Psoas muscle (tissue), 7 donors: ENCODE measurements at regions not wholly inside any gene's neighbourhood (a gene's known extent, or its start where the extent isn't known, plus 50 kb on each side); places are given as distances from the start of the nearest gene placed in this dataset.

Experiments used
- ATAC-seq, 4 donors: fragments of 200-7000 bp; cut with Tn5 transposase; one replicate each; pipeline ENCODE4 v1.9.1; 2020; ENCODE audit warnings: moderate library complexity in 3 of 4, mild to moderate bottlenecking in 2 of 4
- DNase-seq, 2 donors: peaks; one replicate each; pipeline ENCODE4 v3.0.0-alpha.2; 2020
- H3K27ac ChIP-seq: fragments of 200-600 bp; one replicate; pipeline ENCODE4 v1.8.0; 2022
- H3K27me3 ChIP-seq, 3 donors: fragments of 200-600 bp in 1 of 3; one replicate each; pipeline versions ENCODE4 v1.6.1 to v1.8.0; 2013 to 2022; ENCODE audit warnings: low read length in 2 of 3, mild to moderate bottlenecking in 2 of 3, moderate library complexity in 1 of 3; ENCODE audit not compliant: insufficient read depth in 3 of 3
- H3K36me3 ChIP-seq, 2 donors: fragments of 200-600 bp in 1 of 2; one replicate each; pipeline versions ENCODE4 v1.6.1 to v1.8.0; 2013 to 2022; ENCODE audit warnings: low read depth in 1 of 2, mild to moderate bottlenecking in 1 of 2, moderate library complexity in 1 of 2; ENCODE audit not compliant: insufficient read depth in 1 of 2
- H3K4me1 ChIP-seq: fragments of 200-600 bp; one replicate; pipeline ENCODE4 v1.8.0; 2022
- H3K4me3 ChIP-seq: fragments of 200-600 bp; one replicate; pipeline ENCODE4 v1.8.0; 2022; ENCODE audit warnings: mild to moderate bottlenecking
- H3K9me3 ChIP-seq: fragments of 200-600 bp; one replicate; pipeline ENCODE4 v1.8.0; 2022
- WGBS, 3 donors: extraction: QIAGEN DNeasy Blood & Tissue Kit; methylation state at CpG; one replicate each; pipeline versions ENCODE4 v1.1.6 to v1.1.7; 2013; 5-methylcytosine and 5-hydroxymethylcytosine counted together
- intact Hi-C, 2 donors: fragments of 100-400 bp; cut with DNase I; formaldehyde crosslinking; loops; one replicate each; pipeline versions ENCODE4 v1.11.0 to v1.14.2; 2022
- TF ChIP-seq, protein P1 (sequence below): fragments of 200-600 bp; IDR thresholded peaks from one replicate; pipeline ENCODE4 v1.8.0; 2022; ENCODE audit warnings: antibody characterized with exemption
- donor health status: healthy with polysubstance abuse.
- donor health status: DM: no; HTN: no; CAD: no; lungs with moderate emphysema.
- donor health status: Bipolar disorder and iron deficiency.
- donor health status: healthy.
- donor health status: DM: yes; HTN: yes; CAD: no.
- donor health status: DM: no; HTN: no; CAD: no.
- donor health status: DM: yes; HTN: yes; CAD: no.

DNA sequence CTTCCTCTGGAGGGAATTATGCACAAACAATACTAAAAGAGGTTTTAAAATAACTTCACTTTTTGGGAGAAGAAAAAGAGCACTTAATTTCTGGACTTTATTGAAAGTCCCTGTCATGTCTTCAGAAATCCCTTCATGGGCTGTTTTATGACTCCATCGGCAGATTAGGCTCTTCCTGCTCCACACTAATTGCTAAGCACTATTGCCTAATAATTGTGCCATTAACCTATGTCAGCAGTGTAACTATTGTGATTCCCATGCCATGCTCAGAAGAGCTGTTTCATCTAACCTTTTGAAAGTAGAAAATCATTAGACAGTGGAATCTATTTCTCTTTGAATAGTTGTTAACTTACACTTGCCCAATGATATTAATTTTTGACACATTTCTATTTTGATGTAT is 489.3 kb upstream of the RUNX1 start:
- intact Hi-C loops, result no loop called here
- DNase-seq, result no peak
- H3K36me3 ChIP-seq, result no peaks in the 10 kb centered on the region
- no peak overlapping the region for H3K4me3 ChIP-seq
- ATAC-seq, result no peak
- TF ChIP-seq, protein P1, sequence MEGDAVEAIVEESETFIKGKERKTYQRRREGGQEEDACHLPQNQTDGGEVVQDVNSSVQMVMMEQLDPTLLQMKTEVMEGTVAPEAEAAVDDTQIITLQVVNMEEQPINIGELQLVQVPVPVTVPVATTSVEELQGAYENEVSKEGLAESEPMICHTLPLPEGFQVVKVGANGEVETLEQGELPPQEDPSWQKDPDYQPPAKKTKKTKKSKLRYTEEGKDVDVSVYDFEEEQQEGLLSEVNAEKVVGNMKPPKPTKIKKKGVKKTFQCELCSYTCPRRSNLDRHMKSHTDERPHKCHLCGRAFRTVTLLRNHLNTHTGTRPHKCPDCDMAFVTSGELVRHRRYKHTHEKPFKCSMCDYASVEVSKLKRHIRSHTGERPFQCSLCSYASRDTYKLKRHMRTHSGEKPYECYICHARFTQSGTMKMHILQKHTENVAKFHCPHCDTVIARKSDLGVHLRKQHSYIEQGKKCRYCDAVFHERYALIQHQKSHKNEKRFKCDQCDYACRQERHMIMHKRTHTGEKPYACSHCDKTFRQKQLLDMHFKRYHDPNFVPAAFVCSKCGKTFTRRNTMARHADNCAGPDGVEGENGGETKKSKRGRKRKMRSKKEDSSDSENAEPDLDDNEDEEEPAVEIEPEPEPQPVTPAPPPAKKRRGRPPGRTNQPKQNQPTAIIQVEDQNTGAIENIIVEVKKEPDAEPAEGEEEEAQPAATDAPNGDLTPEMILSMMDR, result no peak
- WGBS, 3 donors, result 37 to 63% (median 58%) methylated on average over 1 of the region's 1 CpG
- peaks cover 0 to 3% (median 0%) of the 10 kb centered on the region in 3 donors for H3K27me3 ChIP-seq
- no peaks in the 10 kb centered on the region for H3K4me1 ChIP-seq
- no peaks in the 10 kb centered on the region for H3K9me3 ChIP-seq
- H3K27ac ChIP-seq, result no peak overlapping the region

DNA sequence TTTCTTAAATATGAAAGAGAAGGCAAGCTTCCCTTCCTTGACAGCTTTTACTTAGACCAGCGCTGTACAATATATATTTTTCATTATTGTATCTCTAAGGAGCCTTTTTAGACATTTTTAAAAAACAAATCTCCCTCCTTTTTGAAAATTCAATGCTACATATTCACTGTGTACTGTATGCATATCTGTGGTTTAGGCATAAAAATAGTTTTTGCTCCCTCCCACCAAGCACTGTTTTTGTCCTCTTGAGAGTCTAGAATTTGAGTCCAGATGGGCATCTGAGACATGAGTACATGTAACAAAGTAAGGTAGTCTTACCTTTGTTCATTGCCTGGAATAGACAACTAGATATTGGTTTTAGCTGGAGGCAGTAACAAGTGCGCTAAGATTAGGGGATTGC is 488.5 kb upstream of the RUNX1 start:
- Histone ChIP-seq H3K9me3 (no peaks in the 10 kb centered on the region), H3K27me3 (peaks cover 0 to 3% (median 0%) of the 10 kb centered on the region in 3 donors), H3K4me1 (no peaks in the 10 kb centered on the region), H3K27ac (no peak overlapping the region), H3K4me3 (no peak overlapping the region), H3K36me3 (no peaks in the 10 kb centered on the region)
- intact Hi-C loops, result no loop called here
- TF ChIP-seq, protein P1, result no peak
- 85 to 96% (median 95%) methylated on average over 2 of the region's 2 CpGs for WGBS, 3 donors
- ATAC-seq (no peak), DNase-seq (no peak)

DNA sequence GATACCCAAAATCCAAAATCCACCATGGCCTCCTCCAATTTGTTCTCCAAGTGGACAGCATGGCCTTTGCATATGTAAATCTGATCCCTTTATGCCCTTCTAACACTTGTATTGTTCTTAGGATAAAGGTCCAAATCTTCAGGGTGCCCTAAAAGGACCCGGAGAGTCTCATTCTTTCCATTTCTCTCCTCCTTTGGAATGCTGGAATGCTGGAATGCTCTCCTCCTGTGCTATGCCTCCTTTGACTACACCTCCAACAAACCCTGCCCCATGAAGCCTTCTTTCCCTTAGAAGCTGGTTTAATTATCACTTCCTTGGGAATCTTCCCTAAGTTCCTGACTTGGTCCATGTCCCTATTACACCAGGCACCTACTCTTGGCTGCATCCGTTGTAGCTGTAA is 484.8 kb upstream of the RUNX1 start:
- H3K4me1 ChIP-seq, result no peaks in the 10 kb centered on the region
- no peaks in the 10 kb centered on the region for H3K9me3 ChIP-seq
- TF ChIP-seq, protein P1, result no peak
- intact Hi-C loops, result no loop called here
- H3K27me3 ChIP-seq, result no peaks in the 10 kb centered on the region
- 90 to 94% (median 93%) methylated on average over 2 of the region's 2 CpGs for WGBS, 3 donors
- ATAC-seq, result no peak
- no peak overlapping the region for H3K27ac ChIP-seq
- H3K36me3 ChIP-seq, result no peaks in the 10 kb centered on the region
- no peak overlapping the region for H3K4me3 ChIP-seq
- DNase-seq, result no peak

DNA sequence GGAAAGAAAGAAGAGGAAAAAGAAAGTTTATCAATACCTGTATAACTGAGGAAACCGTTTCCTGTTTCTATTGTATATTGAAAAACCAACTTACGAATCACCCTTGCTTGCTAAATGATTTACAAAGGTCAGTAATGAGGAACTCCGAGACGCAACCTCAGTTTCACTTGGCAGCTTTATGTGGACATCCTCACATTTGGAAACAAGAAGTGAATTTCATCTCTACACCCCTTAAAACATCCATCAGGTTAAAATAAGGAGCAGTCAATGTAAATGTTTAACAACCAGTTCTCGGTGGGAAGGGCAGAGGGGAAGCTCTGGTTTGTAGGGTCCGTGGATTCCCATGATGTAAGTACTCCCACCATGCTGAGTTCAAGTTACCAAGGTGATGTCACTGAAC is 481.7 kb upstream of the RUNX1 start:
- ATAC-seq, result no peak
- intact Hi-C loops, result loop anchor here in 1 of 2 donors (2.0 kb wide), 1 partner anchor 66 kb away; no protein-coding TSS in a partner anchor
- WGBS, 3 donors, result 69 to 77% (median 76%) methylated on average over 6 of the region's 6 CpGs

More for the DNA sequence above, 481.7 kb upstream of the RUNX1 start:
- TF ChIP-seq, protein P1, result no peak
- Histone ChIP-seq H3K9me3 (no peaks in the 10 kb centered on the region), H3K4me1 (no peaks in the 10 kb centered on the region), H3K27ac (no peak overlapping the region), H3K4me3 (no peak overlapping the region), H3K36me3 (no peaks in the 10 kb centered on the region), H3K27me3 (peaks cover 0 to 2% (median 0%) of the 10 kb centered on the region in 3 donors)
- DNase-seq, result no peak
